IMR-90 (cell line): ENCODE measurements at regions not wholly inside any gene's neighbourhood (a gene's known extent, or its start where the extent isn't known, plus 50 kb on each side); places are given as distances from the start of the nearest gene placed in this dataset.

Experiments
- ATAC-seq: fragments of 200-7000 bp; cut with Tn5 transposase; 2 replicates; pipeline ENCODE4 v1.9.1; 2020; ENCODE audit warnings: low read depth, mild to moderate bottlenecking, moderate library complexity
- BruUV-seq: library from RNA; stranded (reverse); fragments of 400-500 nt; replicated peaks from 2 replicates; lab custom pipeline; 2021; lab: Mats Ljungman, UMichigan
- CTCF ChIA-PET: fragments of 300-600 bp; formaldehyde crosslinking; extraction: SDS; loops from one replicate; lab custom pipeline; 2021; ENCODE audit warnings: antibody characterized with exemption; lab: Yijun Ruan, JAX
- POLR2A ChIA-PET: fragments of 300-600 bp; sonication (Branson Sonifier 250); formaldehyde crosslinking; loops from one replicate; lab custom pipeline; 2022; ENCODE audit warnings: antibody characterized with exemption; ENCODE audit not compliant: unreplicated experiment; lab: Charles Lee
- DNase-seq: peaks from one replicate; pipeline ENCODE4 v3.0.0; 2013
- H2AFZ ChIP-seq: replicated peaks from 2 replicates; pipeline ENCODE3; 2013; ENCODE audit warnings: low read length, mild to moderate bottlenecking; ENCODE audit not compliant: poor library complexity
- H2AK5ac ChIP-seq: 2 replicates; pipeline ENCODE4 v1.6.1; 2013; ENCODE audit warnings: low read depth, low read length, inconsistent platforms
- H2AK9ac ChIP-seq: replicated peaks from 2 replicates; pipeline ENCODE3; 2013; ENCODE audit warnings: mild to moderate bottlenecking, low read depth, low read length, moderate library complexity; ENCODE audit not compliant: poor library complexity
- H2BK120ac ChIP-seq: 2 replicates; pipeline ENCODE4 v1.6.1; 2013; ENCODE audit warnings: low read depth, low read length, inconsistent platforms
- H2BK15ac ChIP-seq: 3 replicates; pipeline ENCODE4 v1.6.1; 2013; ENCODE audit warnings: low read depth, low read length, inconsistent platforms
- H2BK20ac ChIP-seq: 2 replicates; pipeline ENCODE4 v1.6.1; 2013; ENCODE audit warnings: low read depth, mild to moderate bottlenecking, inconsistent platforms, low read length, moderate library complexity
- H2BK5ac ChIP-seq: 2 replicates; pipeline ENCODE4 v1.6.1; 2013; ENCODE audit warnings: mild to moderate bottlenecking, low read depth, low read length, inconsistent platforms; ENCODE audit not compliant: poor library complexity, severe bottlenecking
- H3K14ac ChIP-seq: replicated peaks from 2 replicates; pipeline ENCODE4 v1.6.1; 2013; ENCODE audit warnings: low read depth, low read length, inconsistent platforms
- H3K18ac ChIP-seq: 2 replicates; pipeline ENCODE4 v1.6.1; 2013; ENCODE audit warnings: low read depth, low read length, control low read depth
- H3K23ac ChIP-seq: 2 replicates; pipeline ENCODE4 v1.6.1; 2013; ENCODE audit warnings: low read depth, low read length, inconsistent platforms
- H3K27ac ChIP-seq: 2 replicates; pipeline ENCODE4 v1.5.1; 2013; ENCODE audit warnings: mild to moderate bottlenecking, control low read depth, low read length; ENCODE audit not compliant: insufficient read depth
- H3K27me3 ChIP-seq: 2 replicates; pipeline ENCODE4 v1.6.1; 2013; ENCODE audit warnings: low read length; ENCODE audit not compliant: control insufficient read depth, insufficient read depth
- H3K36me3 ChIP-seq: 2 replicates; pipeline ENCODE4 v1.6.1; 2013; ENCODE audit warnings: low read length, mixed read lengths; ENCODE audit not compliant: control insufficient read depth, insufficient read depth
- H3K4ac ChIP-seq: 2 replicates; pipeline ENCODE4 v1.6.1; 2013; ENCODE audit warnings: low read depth, low read length, inconsistent platforms
- H3K4me1 ChIP-seq: 2 replicates; pipeline ENCODE4 v1.6.1; 2013; ENCODE audit warnings: low read length, mixed read lengths; ENCODE audit not compliant: control insufficient read depth, insufficient read depth
- H3K4me2 ChIP-seq: 2 replicates; pipeline ENCODE4 v1.6.1; 2013; ENCODE audit warnings: low read depth, mild to moderate bottlenecking, control low read depth, low read length, moderate library complexity
- H3K4me3 ChIP-seq: 2 replicates; pipeline ENCODE4 v1.5.1; 2013; ENCODE audit warnings: low read depth, mild to moderate bottlenecking, control low read depth, low read length, moderate library complexity; ENCODE audit not compliant: insufficient read depth
- H3K56ac ChIP-seq: 2 replicates; pipeline ENCODE4 v1.6.1; 2013; ENCODE audit warnings: low read length, inconsistent platforms; ENCODE audit not compliant: insufficient read depth; ENCODE audit errors: extremely low read depth
- H3K79me1 ChIP-seq, 2 experiments: 2 replicates each; pipeline ENCODE4 v1.6.1; 2013; ENCODE audit warnings: low read length in 2 of 2, inconsistent platforms in 1 of 2, low read depth in 1 of 2
- H3K9ac ChIP-seq: 2 replicates; pipeline ENCODE4 v1.6.1; 2013; ENCODE audit warnings: low read depth, low read length, control low read depth
- H3K9me1 ChIP-seq: 2 replicates; pipeline ENCODE4 v1.6.1; 2013; ENCODE audit warnings: low read length, inconsistent platforms; ENCODE audit not compliant: insufficient read depth
- H3K9me3 ChIP-seq: 2 replicates; pipeline ENCODE4 v1.6.1; 2013; ENCODE audit warnings: low read length; ENCODE audit not compliant: control insufficient read depth, insufficient read depth
- H4K20me1 ChIP-seq: 2 replicates; pipeline ENCODE4 v1.6.1; 2013; ENCODE audit warnings: low read length, inconsistent platforms; ENCODE audit not compliant: insufficient read depth
- H4K5ac ChIP-seq: 2 replicates; pipeline ENCODE4 v1.6.1; 2013; ENCODE audit warnings: mild to moderate bottlenecking, low read depth, low read length, control low read depth
- H4K8ac ChIP-seq, 2 experiments: 2 replicates each; pipeline ENCODE4 v1.6.1; 2013; ENCODE audit warnings: low read depth in 2 of 2, low read length in 2 of 2, control low read depth in 1 of 2, inconsistent platforms in 1 of 2
- H4K91ac ChIP-seq: 2 replicates; pipeline ENCODE4 v1.6.1; 2013; ENCODE audit warnings: low read depth, low read length, inconsistent platforms; ENCODE audit not compliant: insufficient read depth
- BHLHE40 ChIP-seq: fragments of 150-350 bp; IDR thresholded peaks from 2 replicates; pipeline ENCODE4 v1.6.1; 2016; ENCODE audit warnings: mild to moderate bottlenecking, low read depth, low read length
- CEBPB ChIP-seq: IDR thresholded peaks from 2 replicates; pipeline ENCODE4 v1.6.1; 2012; ENCODE audit warnings: low read depth, low read length, improper control_type of control experiment
- MXI1 ChIP-seq: IDR thresholded peaks from 2 replicates; pipeline ENCODE4 v1.6.1; 2012; ENCODE audit warnings: low read depth, mild to moderate bottlenecking, low read length, moderate library complexity, borderline replicate concordance
- NFE2L2 ChIP-seq: fragments of 150-350 bp; IDR thresholded peaks from 2 replicates; pipeline ENCODE4 v1.6.1; 2016; ENCODE audit warnings: low read depth, mild to moderate bottlenecking, low read length
- POLR2A ChIP-seq: IDR thresholded peaks from 2 replicates; pipeline ENCODE4 v1.6.1; 2012; ENCODE audit warnings: mild to moderate bottlenecking, low read depth, low read length
- RAD21 ChIP-seq: IDR thresholded peaks from 2 replicates; pipeline ENCODE4 v1.6.1; 2012; ENCODE audit warnings: low read length, improper control_type of control experiment
- RFX5 ChIP-seq: IDR thresholded peaks from 2 replicates; pipeline ENCODE4 v1.8.0; 2012; ENCODE audit warnings: low read depth, mild to moderate bottlenecking, low read length, moderate library complexity
- USF2 ChIP-seq: fragments of 150-350 bp; IDR thresholded peaks from 2 replicates; pipeline ENCODE4 v1.6.1; 2017; ENCODE audit warnings: mild to moderate bottlenecking, antibody characterized with exemption, low read length, low read depth
- WGBS, 2 experiments: methylation state at CpG; one replicate each; pipeline versions ENCODE4 v1.1.5 to v1.1.7; 2013; ENCODE audit warnings: missing lambda C conversion rate in 2 of 2; ENCODE audit not compliant: insufficient read length in 1 of 2; ENCODE audit errors: extremely low coverage in 2 of 2; 5-methylcytosine and 5-hydroxymethylcytosine counted together
- dilution Hi-C: fragments of 300-500 bp; cut with HindIII; formaldehyde crosslinking; loops from one replicate; pipeline ENCODE4 v1.14.3; 2018; ENCODE audit warnings: low sequenced_read_pairs; ENCODE audit not compliant: unreplicated experiment
- in situ Hi-C: fragments of 300-500 bp; cut with MboI; formaldehyde crosslinking; loops from 3 replicates; pipeline ENCODE4 v1.14.3; 2019; ENCODE audit warnings: low sequenced_read_pairs, inconsistent platforms, mixed read lengths
- intact Hi-C: fragments of 100-400 bp; cut with micrococcal nuclease; formaldehyde crosslinking; loops from 2 replicates; pipeline ENCODE4 v1.10.0; 2022

DNA sequence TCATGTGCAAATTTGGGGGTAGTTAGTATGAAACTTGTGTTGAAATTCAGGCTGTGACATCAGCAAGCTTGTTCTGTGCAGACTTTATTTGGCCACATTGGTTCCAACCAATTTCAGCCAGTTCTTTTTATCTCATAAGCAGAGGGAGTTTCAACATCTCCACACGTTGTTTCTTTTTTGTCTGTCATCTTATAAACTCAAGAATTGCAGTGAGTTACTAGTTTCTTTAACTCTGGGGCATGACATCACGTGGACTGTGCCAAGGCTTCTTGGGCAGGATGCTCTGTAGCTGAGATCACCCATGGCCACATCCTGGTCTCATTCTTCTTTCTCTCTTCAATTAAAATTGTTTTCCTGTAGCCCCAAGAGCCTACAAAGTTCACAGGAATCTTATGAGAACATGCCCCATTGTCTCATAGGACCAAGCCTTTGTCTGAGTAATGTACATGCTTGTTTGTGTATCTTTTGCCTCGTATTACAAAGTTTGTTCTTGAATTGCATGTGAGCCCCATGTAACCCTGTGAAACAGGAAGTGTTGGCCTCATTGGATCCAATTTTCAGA, 982.0 kb upstream of the TMEM132C start:
- no peaks in the 10 kb centered on the region for H3K27me3 ChIP-seq
- H4K8ac ChIP-seq: peak overlapping the region; percentile 50 to 71; a peak in 3 of 4 replicates
- no peaks in the 10 kb centered on the region for H4K20me1 ChIP-seq
- peak overlapping the region; percentile 85; the same call in 1 of the 2 replicates for H3K4ac ChIP-seq
- H2AK9ac ChIP-seq: no peak overlapping the region
- H4K5ac ChIP-seq: peak overlapping the region; percentile 89
- H3K9me1 ChIP-seq: no peaks in the 10 kb centered on the region
- TF ChIP-seq RFX5 (no peak), CEBPB (peak; percentile 48; the same call in 1 of the 2 replicates), BHLHE40 (peak; percentile 63; the same call in 1 of the 2 replicates), RAD21 (no peak), USF2 (peak; percentile 62; the same call in 1 of the 2 replicates), MXI1 (no peak), NFE2L2 (0 out of 2 replicates have a peak, but pooled peaks have one; percentile 18), POLR2A (no peak)
- peak overlapping the region; percentile 92 for H3K18ac ChIP-seq
- H4K91ac ChIP-seq: 0 out of 2 replicates have a peak overlapping the region, but pooled peaks have one; percentile 61
- dilution Hi-C loops (no loop called here), in situ Hi-C loops (no loop called here), intact Hi-C loops (no loop called here)
- H2BK5ac ChIP-seq: peak overlapping the region; percentile 89
- DNase-seq (peak; percentile 81), ATAC-seq (no peak; the same call in 1 of the 2 replicates)
- no TSS peak for BruUV-seq
- H3K36me3 ChIP-seq: no peaks in the 10 kb centered on the region
- WGBS, 2 experiments: 38% methylated on average over 1 of the region's 3 CpGs; no CpG with 5 or more reads in 1 of the 2 experiments
- no peak overlapping the region for H3K4me3 ChIP-seq
- no peak overlapping the region for H3K9ac ChIP-seq
- no peak overlapping the region for H2BK15ac ChIP-seq
- no peak overlapping the region for H2AK5ac ChIP-seq
- peak overlapping the region; percentile 40 for H2AFZ ChIP-seq
- H2BK120ac ChIP-seq: peak overlapping the region; percentile 82; the same call in 1 of the 2 replicates
- H3K79me1 ChIP-seq: no peaks in the 10 kb centered on the region
- ChIA-PET POLR2A (no interaction called here), CTCF (interaction anchor here (1.4 kb wide), 1 partner anchor 8 kb away, joined by 4 read pairs; no protein-coding TSS in a partner anchor)
- no peaks in the 10 kb centered on the region; the same call in 1 of the 2 replicates for H3K9me3 ChIP-seq
- peak overlapping the region; percentile 84 for H2BK20ac ChIP-seq
- peak overlapping the region; percentile 52; the same call in 1 of the 2 replicates for H3K14ac ChIP-seq
- peak overlapping the region; percentile 70 for H3K27ac ChIP-seq
- no peak overlapping the region for H3K56ac ChIP-seq
- peaks cover 7% of the 10 kb centered on the region for H3K4me1 ChIP-seq
- H3K23ac ChIP-seq: 0 out of 2 replicates have a peak overlapping the region, but pooled peaks have one; percentile 41
- H3K4me2 ChIP-seq: no peak overlapping the region
